ENCODE measurements at regions not wholly inside any gene's neighbourhood (a gene's known extent, or its start where the extent isn't known, plus 50 kb on each side); places are given as distances from the start of the nearest gene placed in this dataset.
A peak's percentile ranks its signal among the peaks of the same experiment; 100 is the strongest.

GRCh38 chr2:22882643-22883042 lies 502.3 kb upstream of the KLHL29 start:
- DNase-seq = no peak

GRCh38 chr2:22883054-22883453 lies 501.9 kb upstream of the KLHL29 start:
- no peak for DNase-seq

- DNase-seq = no peak
Measured at GRCh38 chr2:22885245-22885644, 499.7 kb upstream of the KLHL29 start.

DNA sequence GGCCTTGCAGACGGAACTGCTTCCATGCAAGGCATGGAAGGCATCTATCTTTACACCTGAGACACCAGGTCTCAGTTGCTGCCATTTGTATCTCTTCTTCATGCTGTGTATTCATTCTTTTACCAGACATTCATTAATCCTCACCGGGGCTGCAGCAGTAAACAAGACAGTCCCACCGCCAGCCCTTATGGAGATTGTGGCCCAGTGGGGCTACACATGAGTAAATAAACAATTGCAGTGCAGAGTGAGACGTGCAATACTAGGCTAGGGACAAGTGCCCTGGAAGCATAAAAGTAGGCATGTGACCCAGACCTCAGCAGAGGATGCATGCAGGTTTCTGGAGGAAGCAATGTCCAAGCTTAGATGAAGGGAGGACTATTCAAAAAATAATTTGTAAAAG lies 497.6 kb upstream of the KLHL29 start:
- no peak for DNase-seq

DNA sequence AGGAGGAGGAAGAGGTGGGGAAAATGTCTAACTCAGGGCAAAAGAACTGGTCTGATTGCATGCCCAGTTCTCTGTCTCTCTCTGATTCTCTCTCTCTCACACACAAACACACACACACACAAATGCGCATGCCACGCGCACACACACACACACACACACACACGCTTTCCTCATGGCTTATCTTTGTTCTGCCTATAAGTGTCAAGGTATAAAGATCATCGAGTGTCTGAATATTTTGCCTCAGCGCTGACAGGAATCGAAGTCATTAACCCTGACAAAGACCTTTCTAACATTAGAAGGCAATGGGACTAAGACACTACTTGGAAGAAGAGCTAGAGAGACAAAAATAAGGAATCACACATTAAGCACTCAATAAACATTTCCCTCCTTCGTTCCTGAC lies 497.1 kb upstream of the KLHL29 start:
- DNase-seq = no peak

DNA sequence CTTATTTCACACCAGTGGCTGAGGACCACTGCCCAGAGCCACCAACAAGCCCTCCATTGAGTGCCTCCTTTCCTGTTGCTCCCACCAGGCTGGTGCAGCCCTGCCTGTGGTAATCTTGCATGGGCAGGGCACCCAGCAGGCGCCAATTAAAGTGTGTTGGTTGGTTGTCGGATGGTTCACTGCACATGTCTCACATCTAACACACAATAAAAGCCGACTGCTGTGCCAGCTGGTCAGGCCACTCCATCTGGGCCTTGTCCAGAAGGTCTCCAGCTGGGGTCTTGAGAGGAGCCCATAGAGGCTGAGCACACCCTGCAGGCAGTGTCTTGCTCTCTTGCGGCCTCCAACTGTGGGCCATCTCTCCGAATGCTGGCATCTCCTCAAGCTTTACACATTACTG lies 494.8 kb upstream of the KLHL29 start:
- DNase-seq = no peak

GRCh38 chr2:22893761-22894517 lies 491.0 kb upstream of the KLHL29 start:
- no peak for DNase-seq

GRCh38 chr2:22894761-22895160 lies 490.2 kb upstream of the KLHL29 start:
- DNase-seq = no peak

DNA sequence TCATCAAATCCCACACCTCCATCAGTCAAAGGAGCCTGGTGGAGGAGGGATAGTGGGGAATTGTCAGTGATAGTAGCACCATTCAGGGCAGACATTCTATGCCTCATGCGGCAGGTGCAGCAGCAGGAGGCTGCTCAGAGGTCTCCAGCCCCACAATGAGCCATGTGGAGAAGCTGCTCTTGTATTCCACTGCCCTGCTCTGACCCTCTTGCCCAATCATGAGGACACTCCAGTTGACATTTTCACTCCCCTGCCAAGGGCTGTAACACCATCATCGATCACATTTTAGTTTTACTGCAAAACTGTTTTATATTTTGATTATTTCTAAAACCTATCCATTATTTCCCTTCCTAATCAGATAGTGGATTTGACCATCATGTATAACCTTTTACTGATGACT lies 487.6 kb upstream of the KLHL29 start:
- no peak for DNase-seq

GRCh38 chr2:22900674-22901073 lies 484.3 kb upstream of the KLHL29 start:
- DNase-seq = no peak

- DNase-seq = no peak
Measured at GRCh38 chr2:22901471-22902179, 483.4 kb upstream of the KLHL29 start.

GRCh38 chr2:22902180-22902550 lies 482.8 kb upstream of the KLHL29 start:
- no peak for DNase-seq

- no peak for DNase-seq
Measured at GRCh38 chr2:22902662-22903165, 482.3 kb upstream of the KLHL29 start.

DNA sequence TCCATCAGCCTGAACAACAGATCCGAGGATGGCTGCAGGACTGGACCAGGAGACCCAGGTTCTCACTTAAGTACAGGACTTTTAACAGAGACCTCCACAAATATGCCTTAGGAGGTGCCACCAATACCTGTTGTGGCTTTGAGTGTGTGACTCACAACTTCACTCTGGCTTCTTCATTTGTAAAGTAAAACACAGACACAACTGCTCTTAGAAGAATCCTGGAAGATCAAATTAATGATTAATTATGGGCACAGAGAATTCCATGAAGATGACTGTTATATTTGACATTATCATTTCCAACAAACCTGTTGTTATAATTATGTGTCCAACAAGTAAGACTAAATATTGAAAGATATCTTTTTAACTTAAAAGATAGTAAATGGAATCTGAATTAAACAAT lies 481.4 kb upstream of the KLHL29 start:
- DNase-seq = no peak

- DNase-seq = peak; percentile 43
Measured at GRCh38 chr2:22904126-22904684, 480.8 kb upstream of the KLHL29 start.

DNA sequence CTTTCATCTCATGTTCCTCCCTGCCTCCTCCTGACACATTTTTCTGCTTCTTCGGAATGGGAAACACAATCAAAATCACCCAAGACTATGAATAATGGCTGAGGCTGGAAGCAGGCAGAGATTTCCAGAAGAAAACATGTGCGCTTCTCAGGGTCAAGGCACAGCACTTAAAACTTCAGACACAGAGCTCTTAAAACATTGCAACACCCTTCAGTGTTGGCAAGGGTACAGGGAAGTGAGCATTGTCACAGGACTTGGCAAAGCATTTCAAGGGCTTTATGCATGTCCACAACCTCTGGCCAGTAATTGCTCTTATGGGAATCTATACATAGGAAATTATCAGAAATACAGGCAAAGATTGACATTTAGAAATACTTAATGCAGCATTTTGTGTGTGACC lies 477.6 kb upstream of the KLHL29 start:
- DNase-seq = no peak

DNA sequence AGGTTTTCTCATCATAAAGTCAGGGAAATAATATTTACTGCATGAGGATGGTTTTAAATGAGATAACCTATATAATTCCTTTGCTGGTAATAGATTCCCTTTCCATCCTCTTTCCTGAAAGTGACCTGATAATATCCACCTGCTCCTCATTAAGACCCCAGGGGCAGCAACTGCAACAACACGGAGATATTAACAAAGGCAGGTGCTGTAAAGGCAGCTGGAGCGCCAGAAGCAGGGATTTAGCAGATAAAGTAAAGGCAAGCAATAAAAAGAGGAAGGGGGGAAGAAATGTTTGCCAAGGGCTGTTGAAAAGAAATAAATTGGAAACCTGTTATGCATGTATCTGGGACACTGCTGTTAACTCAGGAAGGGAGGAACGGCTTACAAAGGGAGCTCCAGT lies 472.6 kb upstream of the KLHL29 start:
- DNase-seq = no peak

DNA sequence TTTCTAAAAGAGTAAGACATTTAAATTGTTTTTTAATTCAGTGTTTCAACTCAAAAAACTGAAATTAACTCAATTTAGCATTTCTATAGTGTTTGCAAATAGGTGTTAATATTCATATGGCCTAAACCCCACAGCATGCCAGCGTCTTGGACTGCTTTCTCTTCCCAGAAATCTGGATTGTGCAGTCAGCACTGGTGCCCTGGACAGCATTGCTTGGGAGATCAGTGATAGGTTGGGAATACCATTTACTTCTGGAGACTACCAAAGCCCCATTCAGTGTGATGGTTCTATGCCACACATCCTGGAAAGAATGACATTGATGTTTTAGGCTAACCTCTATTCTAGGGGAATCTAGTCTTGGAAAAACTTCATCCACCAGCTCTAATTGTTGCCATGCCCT lies 455.0 kb upstream of the KLHL29 start:
- no peak for DNase-seq

GRCh38 chr2:22930781-22931180 lies 454.2 kb upstream of the KLHL29 start:
- no peak for DNase-seq

DNA sequence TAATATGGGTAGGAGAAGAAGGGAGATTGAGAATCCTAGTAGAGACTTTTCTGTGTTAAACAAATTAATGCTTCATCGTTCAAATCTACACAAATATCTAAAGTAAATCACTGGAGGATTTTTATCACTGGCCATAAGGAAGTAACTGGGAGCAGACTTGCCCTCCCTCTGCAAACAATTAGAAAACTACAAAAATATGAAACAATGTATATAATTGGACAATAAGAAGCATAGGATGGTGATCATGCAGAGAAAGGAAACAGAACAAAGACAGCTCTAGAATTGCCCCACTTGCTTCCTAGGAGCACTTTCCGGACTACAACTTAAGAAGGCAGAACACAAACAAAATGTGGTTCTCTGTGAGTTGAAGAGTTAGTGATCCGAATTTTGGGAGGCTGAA lies 452.7 kb upstream of the KLHL29 start:
- no peak for DNase-seq

- DNase-seq = no peak
Measured at GRCh38 chr2:22934747-22935146, 450.2 kb upstream of the KLHL29 start.

GRCh38 chr2:22942441-22942840 lies 442.5 kb upstream of the KLHL29 start:
- no peak for DNase-seq

DNA sequence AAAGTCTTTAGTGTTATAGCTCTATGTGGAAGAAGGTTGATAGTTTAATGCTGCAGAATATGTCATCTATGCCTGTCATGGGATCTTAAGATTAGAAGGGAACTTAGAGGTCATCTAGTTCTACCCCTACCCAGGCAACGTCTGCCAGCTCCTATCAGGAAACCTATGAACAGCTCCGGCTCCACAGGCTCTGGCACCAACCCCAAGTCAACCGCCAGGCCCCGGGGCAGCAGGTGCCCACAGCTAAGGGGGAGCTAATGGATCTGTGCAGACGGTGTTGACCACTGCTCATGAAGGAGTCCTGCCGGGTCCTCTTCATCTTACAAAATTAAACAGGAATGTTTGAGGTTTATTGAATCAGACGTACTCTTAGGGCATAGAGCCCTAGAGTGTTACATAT lies 440.8 kb upstream of the KLHL29 start:
- DNase-seq = no peak

DNA sequence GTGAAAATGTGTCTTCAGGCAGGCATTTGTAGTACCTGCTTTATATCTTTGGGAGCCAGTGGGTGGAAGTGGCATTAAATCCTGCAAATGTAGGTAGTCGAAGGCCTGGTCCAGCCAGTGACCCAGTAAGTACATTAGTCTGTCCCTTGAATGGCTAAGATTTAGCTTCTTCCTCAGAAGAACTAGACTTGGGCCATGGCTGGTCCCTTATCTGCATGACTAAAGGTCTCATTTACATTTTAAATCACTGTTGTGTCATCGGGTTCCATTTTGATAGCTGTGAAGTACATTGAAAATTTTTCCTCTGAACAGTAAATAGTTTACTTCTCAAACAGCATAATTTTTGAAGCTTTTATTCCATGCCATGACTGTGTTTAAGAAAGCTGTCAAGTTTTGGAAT lies 438.4 kb upstream of the KLHL29 start:
- no peak for DNase-seq
